OCI-LY1 (cell line): ENCODE measurements at regions not wholly inside any gene's neighbourhood (a gene's known extent, or its start where the extent isn't known, plus 50 kb on each side); places are given as distances from the start of the nearest gene placed in this dataset.

Experiments used
- CTCF ChIP-seq: fragments of 200-600 bp; sonication (generic), shearing (Covaris generic); IDR thresholded peaks from 2 replicates; pipeline ENCODE4 v1.5.1; 2017; ENCODE audit warnings: mild to moderate bottlenecking, antibody characterized with exemption, low read length, moderate library complexity, mixed read lengths
- EZH2 ChIP-seq: fragments of 200-600 bp; sonication (generic), shearing (Covaris generic); IDR thresholded peaks from 2 replicates; pipeline ENCODE4 v1.8.0; 2017; ENCODE audit warnings: borderline replicate concordance, mixed run types, mild to moderate bottlenecking, antibody characterized with exemption, low read length, moderate library complexity, mixed read lengths

- TF ChIP-seq CTCF = no peak
- TF ChIP-seq EZH2 = no peak
Observed at GRCh38 chr6:170042123-170042522, 248.8 kb downstream of the DLL1 start.
